Thoracic aorta (tissue), 2 donors: ENCODE measurements at regions not wholly inside any gene's neighbourhood (a gene's known extent, or its start where the extent isn't known, plus 50 kb on each side); places are given as distances from the start of the nearest gene placed in this dataset.
"Not testable (repeated sequence)": the region's sequence is repeated elsewhere in the genome, so short reads cannot be mapped to it uniquely, and the experiment has no call there.

Source experiments
- ATAC-seq: fragments of 150-250 bp; one replicate; pipeline ENCODE4 v1.8.0; 2017; ENCODE audit warnings: low read depth; ENCODE audit not compliant: insufficient number of reproducible peaks, low FRiP score
- DNase-seq: peaks from one replicate; pipeline ENCODE4 v3.0.0-alpha.2; 2020; ENCODE audit warnings: low spot score
- H3K27ac ChIP-seq, 2 donors: fragments of 200-600 bp; sonication (generic); 1 replicate in 1 of 2; 2 replicates in 1 of 2; pipeline ENCODE4 v1.5.1; 2016; ENCODE audit warnings: mild to moderate bottlenecking in 2 of 2, moderate library complexity in 2 of 2
- H3K27me3 ChIP-seq: fragments of 200-600 bp; sonication (generic); replicated peaks from 2 replicates; pipeline ENCODE4 v1.6.0; 2016; ENCODE audit warnings: mild to moderate bottlenecking; ENCODE audit not compliant: insufficient read depth
- H3K36me3 ChIP-seq: fragments of 200-600 bp; sonication (generic); one replicate; pipeline ENCODE4 v1.5.1; 2016
- H3K4me1 ChIP-seq, 2 donors: fragments of 200-600 bp; sonication (generic); 1 replicate in 1 of 2; 2 replicates in 1 of 2; pipeline versions ENCODE4 v1.5.1 to v1.6.0; 2016; ENCODE audit warnings: low read depth in 2 of 2, mild to moderate bottlenecking in 1 of 2; ENCODE audit not compliant: control insufficient read depth in 1 of 2
- H3K4me3 ChIP-seq: fragments of 200-600 bp; sonication (generic); 2 replicates; pipeline ENCODE4 v1.5.1; 2016; ENCODE audit warnings: mild to moderate bottlenecking
- H3K9me3 ChIP-seq: fragments of 200-600 bp; sonication (generic); 2 replicates; pipeline ENCODE4 v1.5.1; 2016
- TF ChIP-seq, protein P1 (sequence below): fragments of 200-600 bp; sonication (generic); IDR thresholded peaks from one replicate; pipeline ENCODE4 v1.5.1; 2019; ENCODE audit warnings: antibody characterized with exemption

DNA sequence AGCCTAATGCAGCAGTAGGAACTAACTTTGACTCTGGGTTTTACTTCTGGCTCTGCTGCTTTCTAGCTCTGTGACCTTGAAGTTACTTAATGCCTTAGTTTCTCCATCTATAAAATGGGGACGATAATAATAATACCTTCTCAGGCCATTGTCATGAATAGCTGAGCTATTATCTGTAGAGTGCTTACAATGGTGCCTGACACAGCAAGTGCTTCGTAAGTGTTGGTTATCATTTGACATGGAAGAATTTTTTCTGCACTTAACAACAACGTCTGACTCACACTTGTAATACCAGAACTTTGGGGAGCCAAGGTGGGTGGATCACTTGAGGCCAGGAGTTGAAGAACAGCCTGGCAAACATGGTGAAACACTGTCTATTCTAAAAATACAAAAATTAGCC lies 140.5 kb downstream of the ARL4A start:
- no peak for ATAC-seq
- no peak overlapping the region for H3K27ac ChIP-seq
- DNase-seq, result no peak
- no peaks in the 10 kb centered on the region for H3K9me3 ChIP-seq
- H3K4me1 ChIP-seq, result no peaks in the 10 kb centered on the region
- no peak overlapping the region for H3K4me3 ChIP-seq
- H3K36me3 ChIP-seq, result no peaks in the 10 kb centered on the region
- no peaks in the 10 kb centered on the region for H3K27me3 ChIP-seq
- TF ChIP-seq, protein P1, sequence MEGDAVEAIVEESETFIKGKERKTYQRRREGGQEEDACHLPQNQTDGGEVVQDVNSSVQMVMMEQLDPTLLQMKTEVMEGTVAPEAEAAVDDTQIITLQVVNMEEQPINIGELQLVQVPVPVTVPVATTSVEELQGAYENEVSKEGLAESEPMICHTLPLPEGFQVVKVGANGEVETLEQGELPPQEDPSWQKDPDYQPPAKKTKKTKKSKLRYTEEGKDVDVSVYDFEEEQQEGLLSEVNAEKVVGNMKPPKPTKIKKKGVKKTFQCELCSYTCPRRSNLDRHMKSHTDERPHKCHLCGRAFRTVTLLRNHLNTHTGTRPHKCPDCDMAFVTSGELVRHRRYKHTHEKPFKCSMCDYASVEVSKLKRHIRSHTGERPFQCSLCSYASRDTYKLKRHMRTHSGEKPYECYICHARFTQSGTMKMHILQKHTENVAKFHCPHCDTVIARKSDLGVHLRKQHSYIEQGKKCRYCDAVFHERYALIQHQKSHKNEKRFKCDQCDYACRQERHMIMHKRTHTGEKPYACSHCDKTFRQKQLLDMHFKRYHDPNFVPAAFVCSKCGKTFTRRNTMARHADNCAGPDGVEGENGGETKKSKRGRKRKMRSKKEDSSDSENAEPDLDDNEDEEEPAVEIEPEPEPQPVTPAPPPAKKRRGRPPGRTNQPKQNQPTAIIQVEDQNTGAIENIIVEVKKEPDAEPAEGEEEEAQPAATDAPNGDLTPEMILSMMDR, result no peak

GRCh38 chr7:12831024-12831423 lies 143.6 kb downstream of the ARL4A start:
- TF ChIP-seq, protein P1, result no peak
- Histone ChIP-seq H3K9me3 (no peaks in the 10 kb centered on the region), H3K27me3 (no peaks in the 10 kb centered on the region), H3K27ac (no peak overlapping the region), H3K4me1 (no peaks in the 10 kb centered on the region), H3K36me3 (no peaks in the 10 kb centered on the region), H3K4me3 (no peak overlapping the region)
- ATAC-seq, result no peak
- DNase-seq, result no peak

DNA sequence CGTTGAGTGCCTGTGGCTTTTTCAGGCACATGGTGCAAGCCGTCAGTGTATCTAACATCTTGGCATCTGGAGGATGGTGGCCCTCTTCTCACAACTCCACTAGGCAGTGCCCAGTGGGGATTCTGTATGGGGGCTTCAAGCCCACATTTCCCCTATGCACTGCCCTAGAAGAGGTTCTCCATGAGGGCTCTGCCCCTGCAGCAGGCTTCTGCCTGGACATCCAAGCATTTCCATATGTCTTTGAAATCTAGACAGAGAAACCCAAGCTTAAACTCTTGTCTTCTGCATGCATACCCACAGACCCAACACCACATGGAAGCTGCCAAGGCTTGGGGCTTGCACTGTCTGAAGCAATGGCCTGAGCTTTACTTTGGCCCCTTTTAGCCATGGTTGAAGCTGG lies 146.4 kb downstream of the ARL4A start:
- no peaks in the 10 kb centered on the region for H3K4me1 ChIP-seq
- H3K27me3 ChIP-seq, result no peaks in the 10 kb centered on the region
- DNase-seq (no peak), ATAC-seq (no peak)
- H3K27ac ChIP-seq, result no peak overlapping the region
- no peak overlapping the region for H3K4me3 ChIP-seq
- no peaks in the 10 kb centered on the region for H3K36me3 ChIP-seq
- TF ChIP-seq, protein P1, result no peak
- H3K9me3 ChIP-seq, result no peaks in the 10 kb centered on the region

DNA sequence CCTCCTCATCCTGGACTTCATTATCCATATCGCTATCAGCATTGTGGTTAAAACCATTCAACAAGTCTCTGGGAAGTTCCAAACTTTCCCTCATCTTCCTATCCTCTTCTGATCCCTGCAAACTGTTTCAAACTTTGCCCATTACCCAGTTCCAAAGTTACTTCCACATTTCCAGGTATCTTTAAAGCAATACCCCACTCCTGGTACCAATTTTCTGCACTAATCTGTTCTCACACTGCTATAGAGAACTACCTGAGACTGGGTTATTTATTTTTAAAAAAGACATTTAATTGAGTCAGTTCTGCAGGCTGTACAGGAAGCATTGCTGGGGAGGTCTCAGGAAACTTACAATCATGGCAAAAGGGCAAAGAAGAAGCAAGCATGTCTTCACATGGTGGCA lies 147.3 kb downstream of the ARL4A start:
- TF ChIP-seq, protein P1, result no peak
- H3K4me1 ChIP-seq, result no peaks in the 10 kb centered on the region
- no peaks in the 10 kb centered on the region for H3K36me3 ChIP-seq
- H3K9me3 ChIP-seq, result no peaks in the 10 kb centered on the region
- H3K4me3 ChIP-seq, result no peak overlapping the region
- no peak for DNase-seq
- ATAC-seq, result no peak
- H3K27me3 ChIP-seq, result no peaks in the 10 kb centered on the region
- H3K27ac ChIP-seq, result no peak overlapping the region

DNA sequence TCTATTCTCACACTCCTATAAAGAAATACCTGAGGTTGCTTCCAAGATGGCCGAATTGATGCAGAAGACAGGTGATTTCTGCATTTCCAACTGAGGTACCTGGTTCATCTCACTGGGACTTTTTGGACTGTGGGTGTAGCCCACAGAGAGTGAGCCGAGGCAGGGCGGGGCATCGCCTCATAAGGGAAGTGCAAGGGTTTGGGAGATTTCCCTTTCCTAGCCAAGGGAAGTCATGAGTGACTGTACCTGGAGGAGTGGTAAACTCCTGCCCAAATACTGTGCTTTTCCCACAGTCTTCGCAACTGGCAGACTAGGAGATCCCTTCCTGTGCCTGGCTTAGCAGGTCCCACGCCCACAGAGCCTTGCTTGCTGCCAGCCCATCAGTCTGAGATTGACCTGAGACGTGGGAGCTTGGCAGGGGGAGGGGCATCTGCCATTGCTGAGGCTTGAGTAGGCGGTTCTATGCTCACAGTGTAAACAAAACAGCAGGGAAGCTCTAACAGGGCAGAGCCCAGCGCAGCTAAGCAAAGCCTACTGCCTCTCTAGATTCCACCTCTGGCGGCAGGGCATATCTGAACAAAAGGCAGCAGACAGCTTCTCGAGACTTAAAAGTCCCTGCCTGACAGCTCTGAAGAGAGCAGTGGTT lies 152.2 kb downstream of the ARL4A start:
- Histone ChIP-seq H3K27ac (no peak overlapping the region), H3K9me3 (no peaks in the 10 kb centered on the region), H3K27me3 (no peaks in the 10 kb centered on the region), H3K4me1 (no peaks in the 10 kb centered on the region), H3K4me3 (no peak overlapping the region), H3K36me3 (no peaks in the 10 kb centered on the region)
- ATAC-seq (no peak), DNase-seq (no peak)
- TF ChIP-seq, protein P1, result no peak

GRCh38 chr7:12844732-12845131 lies 157.3 kb downstream of the ARL4A start:
- ATAC-seq, H3K4me3 ChIP-seq, DNase-seq, H3K27ac ChIP-seq, H3K27me3 ChIP-seq, H3K36me3 ChIP-seq, H3K4me1 ChIP-seq: not testable (repeated sequence)
- peaks cover 11% of the 10 kb centered on the region for H3K9me3 ChIP-seq
